ENCODE measurements at regions not wholly inside any gene's neighbourhood (a gene's known extent, or its start where the extent isn't known, plus 50 kb on each side); places are given as distances from the start of the nearest gene placed in this dataset.

DNA sequence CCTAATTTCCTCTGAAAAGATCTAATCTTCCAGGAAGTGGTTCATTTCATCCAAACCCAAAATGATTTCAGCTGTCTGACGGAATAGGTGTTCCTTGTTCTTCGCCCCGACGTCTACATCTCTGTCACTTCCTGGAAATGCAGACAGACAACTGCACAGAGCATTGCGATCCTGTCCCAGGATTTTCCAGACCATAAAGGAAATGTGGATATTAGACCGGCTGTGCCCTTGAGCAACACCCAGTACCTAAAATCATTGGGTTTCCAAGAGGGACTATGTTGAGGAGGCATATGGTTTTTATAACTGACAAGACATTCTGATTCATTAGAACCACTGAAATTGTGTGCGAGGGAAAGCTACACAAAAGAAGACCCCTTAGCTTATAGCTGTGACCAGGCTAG is 74.2 kb downstream of the MSX2 start:
- no peak for TF ChIP-seq EZH2 (IDR thresholded peaks at IDR 0.05; ENCODE audit: insufficient read depth, poor library complexity, severe bottlenecking)
- TF ChIP-seq EZH2phosphoT487 (IDR thresholded peaks at IDR 0.05; ENCODE audit: insufficient read depth, low read depth): no peak
